HepG2 (cell line): ENCODE measurements at regions not wholly inside any gene's neighbourhood (a gene's known extent, or its start where the extent isn't known, plus 50 kb on each side); places are given as distances from the start of the nearest gene placed in this dataset.

Experiments
- ATAC-seq: fragments of 200-7000 bp; cut with Tn5 transposase; 3 replicates; pipeline ENCODE4 v1.9.1; 2020; ENCODE audit warnings: mild to moderate bottlenecking, moderate library complexity
- BruUV-seq: library from RNA; stranded (reverse); fragments of 400-500 nt; replicated peaks from 2 replicates; lab custom pipeline; 2021; lab: Mats Ljungman, UMichigan
- CTCF ChIA-PET: fragments of 300-600 bp; formaldehyde crosslinking; extraction: SDS; loops from one replicate; lab custom pipeline; 2021; ENCODE audit warnings: low total read pairs, inconsistent platforms, low intra/inter-chr PET ratio; lab: Yijun Ruan, JAX
- POLR2A ChIA-PET: fragments of 350-600 bp; sonication (Branson Sonifier 250); formaldehyde crosslinking; loops from one replicate; lab custom pipeline; 2020; ENCODE audit warnings: antibody characterized with exemption, inconsistent platforms; lab: Yijun Ruan, JAX
- DNase-seq: peaks from one replicate; pipeline ENCODE4 v3.0.0-alpha.2; 2015; ENCODE audit warnings: low spot score
- FAIRE-seq: peaks from 3 replicates; lab custom pipeline; 2011; peaks lifted over from hg19 to GRCh38; lab: Jason Lieb, UNC
- H2AFZ ChIP-seq: one replicate; pipeline ENCODE4 v1.6.1; 2011; ENCODE audit warnings: low read length, inconsistent platforms
- H3K27ac ChIP-seq: fragments of 300-600 bp; 3 replicates; pipeline ENCODE4 v1.8.0; 2011; ENCODE audit warnings: mixed run types, mild to moderate bottlenecking, mixed read lengths, low read length, inconsistent platforms; ENCODE audit not compliant: insufficient read depth; ENCODE audit errors: extremely low read length
- H3K27me3 ChIP-seq, 2 experiments: fragments of 200-600 bp in 1 of 2; 2 replicates in 1 of 2; 3 replicates in 1 of 2; pipeline versions ENCODE4 v1.6.0 to v1.8.0; 2011; ENCODE audit warnings: low read length in 2 of 2, mild to moderate bottlenecking in 2 of 2, moderate library complexity in 2 of 2, inconsistent platforms in 1 of 2; ENCODE audit not compliant: insufficient read depth in 2 of 2, control insufficient read depth in 1 of 2
- H3K36me3 ChIP-seq, 2 experiments: fragments of 200-600 bp in 1 of 2; replicated peaks in 1 of 2; 2 replicates in 1 of 2; 3 replicates in 1 of 2; pipeline versions ENCODE4 v1.5.1 to v1.8.0; 2011; ENCODE audit warnings: low read length in 2 of 2, inconsistent platforms in 1 of 2; ENCODE audit not compliant: insufficient read depth in 2 of 2, control insufficient read depth in 1 of 2
- H3K4me1 ChIP-seq: 2 replicates; pipeline ENCODE4 v1.5.1; 2012; ENCODE audit warnings: low read length, inconsistent platforms; ENCODE audit not compliant: insufficient read depth
- H3K4me2 ChIP-seq: 2 replicates; pipeline ENCODE4 v1.6.0; 2011; ENCODE audit warnings: low read depth, low read length, inconsistent platforms
- H3K4me3 ChIP-seq, 3 experiments: fragments of 200-600 bp in 1 of 3; sonication (generic), shearing (Covaris generic) in 1 of 3; replicated peaks in 1 of 3; 2 replicates each; pipeline ENCODE4 v1.5.1; 2011 to 2016; ENCODE audit warnings: low read length in 3 of 3, inconsistent platforms in 2 of 3, low read depth in 2 of 3, mild to moderate bottlenecking in 2 of 3, control low read depth in 1 of 3, mixed read lengths in 1 of 3; ENCODE audit not compliant: insufficient read depth in 1 of 3
- H3K79me2 ChIP-seq: one replicate; pipeline ENCODE4 v1.6.1; 2011; ENCODE audit warnings: low read length, inconsistent platforms; ENCODE audit not compliant: insufficient read depth
- H3K9ac ChIP-seq: 2 replicates; pipeline ENCODE4 v1.6.0; 2011; ENCODE audit warnings: mild to moderate bottlenecking, low read depth, low read length, inconsistent platforms; ENCODE audit not compliant: insufficient read depth
- H3K9me3 ChIP-seq: 2 replicates; pipeline ENCODE4 v1.5.1; 2012; ENCODE audit warnings: mild to moderate bottlenecking, low read length
- H4K20me1 ChIP-seq: 2 replicates; pipeline ENCODE4 v1.6.0; 2011; ENCODE audit warnings: inconsistent platforms, mild to moderate bottlenecking, low read length, moderate library complexity; ENCODE audit not compliant: insufficient read depth
- DMAP1 ChIP-seq: IDR thresholded peaks from 2 replicates; pipeline ENCODE4 v1.6.1; 2016
- IRF2 ChIP-seq: IDR thresholded peaks from 2 replicates; pipeline ENCODE4 v1.6.1; 2018; ENCODE audit warnings: missing genetic modification reagents, missing compliant biosample characterization
- MXI1 ChIP-seq: IDR thresholded peaks from 3 replicates; pipeline ENCODE4 v1.6.1; 2012; ENCODE audit warnings: low read depth, low read length, inconsistent platforms, borderline replicate concordance
- RFX3 ChIP-seq: IDR thresholded peaks from 2 replicates; pipeline ENCODE4 v1.6.1; 2016; ENCODE audit warnings: missing biosample characterization, missing genetic modification reagents
- SOX5 ChIP-seq: IDR thresholded peaks from 2 replicates; pipeline ENCODE4 v1.6.1; 2016; ENCODE audit warnings: borderline replicate concordance
- ZBTB3 ChIP-seq: sonication (generic); formaldehyde crosslinking; IDR thresholded peaks from 2 replicates; pipeline ENCODE4 v1.4.0; 2020; ENCODE audit warnings: low read depth, mild to moderate bottlenecking, moderate library complexity, missing genetic modification reagents, borderline replicate concordance
- ZNF674 ChIP-seq: sonication (generic); formaldehyde crosslinking; IDR thresholded peaks from 2 replicates; pipeline ENCODE4 v1.5.0; 2020; ENCODE audit warnings: low read depth, mild to moderate bottlenecking, missing genetic modification reagents
- WGBS: methylation state at CpG from one replicate; pipeline ENCODE4 v1.1.6; 2017; ENCODE audit warnings: low lambda C conversion rate; 5-methylcytosine and 5-hydroxymethylcytosine counted together
- in situ Hi-C: cut with HindIII; loops from 2 replicates; pipeline ENCODE4 v1.10.0; 2017; ENCODE audit warnings: low pct_unique_long_range_greater_than_20kb; ENCODE audit not compliant: extremely low pct_ligation_motif_present
- intact Hi-C: fragments of 100-400 bp; cut with micrococcal nuclease; formaldehyde crosslinking; loops from one replicate; pipeline ENCODE4 v1.10.0; 2022; ENCODE audit not compliant: unreplicated experiment
- TF ChIP-seq, protein P1 (sequence below): sonication (generic); formaldehyde crosslinking; IDR thresholded peaks from 2 replicates; pipeline ENCODE4 v1.4.0; 2020; ENCODE audit warnings: missing genetic modification reagents

DNA sequence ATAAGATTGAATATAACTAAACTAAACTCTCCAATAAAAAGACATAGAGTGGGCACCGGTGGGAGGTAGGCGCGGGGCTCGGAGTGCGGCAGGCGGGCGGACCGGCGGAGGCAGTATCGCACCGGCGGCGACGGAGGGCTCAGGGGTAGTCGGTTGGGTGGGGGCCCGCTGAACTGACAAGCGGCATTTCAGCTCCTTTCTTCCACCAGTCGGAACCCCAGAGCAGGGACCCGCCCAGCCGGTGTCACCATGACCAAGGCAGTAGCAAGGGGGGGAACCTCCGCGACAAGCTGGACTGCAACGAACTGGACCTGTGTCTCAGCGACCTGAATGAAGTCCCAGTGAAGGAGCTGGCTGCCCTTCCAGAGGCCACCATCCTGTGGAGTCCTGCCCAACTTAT lies 156.7 kb downstream of the HINT1 start:
- 93% methylated on average over 16 of the region's 24 CpGs for WGBS
- no peaks in the 10 kb centered on the region for H3K4me1 ChIP-seq
- no peak overlapping the region for H3K27ac ChIP-seq
- no peak overlapping the region for H3K4me3 ChIP-seq
- no peak for FAIRE-seq
- H3K4me2 ChIP-seq: no peak overlapping the region
- no peaks in the 10 kb centered on the region for H3K36me3 ChIP-seq
- no peak overlapping the region for H2AFZ ChIP-seq
- H3K79me2 ChIP-seq: no peaks in the 10 kb centered on the region
- POLR2A ChIA-PET: no interaction called here
- ATAC-seq: no peak
- no peaks in the 10 kb centered on the region for H3K27me3 ChIP-seq
- intact Hi-C loops: no loop called here
- CTCF ChIA-PET: no interaction called here
- BruUV-seq: no TSS peak
- DNase-seq: no peak
- in situ Hi-C loops: no loop called here
- no peaks in the 10 kb centered on the region for H4K20me1 ChIP-seq
- no peak overlapping the region for H3K9ac ChIP-seq
- H3K9me3 ChIP-seq: no peaks in the 10 kb centered on the region
- no peak for TF ChIP-seq ZNF674 (CRISPR knock-in tag)
- no peak for TF ChIP-seq MXI1
- TF ChIP-seq ZBTB3 (CRISPR knock-in tag): no peak
- TF ChIP-seq, protein P1, sequence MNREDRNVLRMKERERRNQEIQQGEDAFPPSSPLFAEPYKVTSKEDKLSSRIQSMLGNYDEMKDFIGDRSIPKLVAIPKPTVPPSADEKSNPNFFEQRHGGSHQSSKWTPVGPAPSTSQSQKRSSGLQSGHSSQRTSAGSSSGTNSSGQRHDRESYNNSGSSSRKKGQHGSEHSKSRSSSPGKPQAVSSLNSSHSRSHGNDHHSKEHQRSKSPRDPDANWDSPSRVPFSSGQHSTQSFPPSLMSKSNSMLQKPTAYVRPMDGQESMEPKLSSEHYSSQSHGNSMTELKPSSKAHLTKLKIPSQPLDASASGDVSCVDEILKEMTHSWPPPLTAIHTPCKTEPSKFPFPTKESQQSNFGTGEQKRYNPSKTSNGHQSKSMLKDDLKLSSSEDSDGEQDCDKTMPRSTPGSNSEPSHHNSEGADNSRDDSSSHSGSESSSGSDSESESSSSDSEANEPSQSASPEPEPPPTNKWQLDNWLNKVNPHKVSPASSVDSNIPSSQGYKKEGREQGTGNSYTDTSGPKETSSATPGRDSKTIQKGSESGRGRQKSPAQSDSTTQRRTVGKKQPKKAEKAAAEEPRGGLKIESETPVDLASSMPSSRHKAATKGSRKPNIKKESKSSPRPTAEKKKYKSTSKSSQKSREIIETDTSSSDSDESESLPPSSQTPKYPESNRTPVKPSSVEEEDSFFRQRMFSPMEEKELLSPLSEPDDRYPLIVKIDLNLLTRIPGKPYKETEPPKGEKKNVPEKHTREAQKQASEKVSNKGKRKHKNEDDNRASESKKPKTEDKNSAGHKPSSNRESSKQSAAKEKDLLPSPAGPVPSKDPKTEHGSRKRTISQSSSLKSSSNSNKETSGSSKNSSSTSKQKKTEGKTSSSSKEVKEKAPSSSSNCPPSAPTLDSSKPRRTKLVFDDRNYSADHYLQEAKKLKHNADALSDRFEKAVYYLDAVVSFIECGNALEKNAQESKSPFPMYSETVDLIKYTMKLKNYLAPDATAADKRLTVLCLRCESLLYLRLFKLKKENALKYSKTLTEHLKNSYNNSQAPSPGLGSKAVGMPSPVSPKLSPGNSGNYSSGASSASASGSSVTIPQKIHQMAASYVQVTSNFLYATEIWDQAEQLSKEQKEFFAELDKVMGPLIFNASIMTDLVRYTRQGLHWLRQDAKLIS (CRISPR knock-in tag): no peak
- no peak for TF ChIP-seq RFX3 (CRISPR knock-in tag)
- no peak for TF ChIP-seq IRF2 (CRISPR knock-in tag)
- TF ChIP-seq SOX5: no peak
- no peak for TF ChIP-seq DMAP1 (CRISPR knock-in tag)
- TF ChIP-seq, all 625 proteins: peak for 0
